Spleen (tissue), 11 donors: ENCODE measurements at regions not wholly inside any gene's neighbourhood (a gene's known extent, or its start where the extent isn't known, plus 50 kb on each side); places are given as distances from the start of the nearest gene placed in this dataset.

Source experiments
- DNase-seq: peaks from one replicate; pipeline ENCODE4 v3.0.0-alpha.2; 2020
- H3K27ac ChIP-seq, 8 donors: fragments of 200-600 bp; sonication (generic) in 7 of 8; 1 replicate in 4 of 8; 2 replicates in 4 of 8; pipeline versions ENCODE4 v1.5.0 to v1.8.0; 2016 to 2021; ENCODE audit warnings: inconsistent platforms in 4 of 8, mild to moderate bottlenecking in 4 of 8, moderate library complexity in 1 of 8
- H3K27me3 ChIP-seq, 7 donors: fragments of 200-600 bp; sonication (generic) in 6 of 7; replicated peaks in 1 of 7; 1 replicate in 4 of 7; 2 replicates in 3 of 7; pipeline versions ENCODE4 v1.5.0 to v1.8.0; 2016 to 2021; ENCODE audit warnings: inconsistent platforms in 3 of 7, mild to moderate bottlenecking in 1 of 7
- H3K36me3 ChIP-seq, 6 donors: fragments of 200-600 bp; sonication (generic) in 5 of 6; 1 replicate in 4 of 6; 2 replicates in 2 of 6; pipeline versions ENCODE4 v1.5.0 to v1.8.0; 2016 to 2021; ENCODE audit warnings: inconsistent platforms in 2 of 6
- H3K4me1 ChIP-seq, 6 donors: fragments of 200-600 bp; sonication (generic) in 5 of 6; 1 replicate in 3 of 6; 2 replicates in 3 of 6; pipeline versions ENCODE4 v1.5.0 to v1.8.0; 2016 to 2021; ENCODE audit warnings: inconsistent platforms in 3 of 6
- H3K4me3 ChIP-seq, 8 donors: fragments of 200-600 bp; sonication (generic) in 7 of 8; 1 replicate in 4 of 8; 2 replicates in 4 of 8; pipeline versions ENCODE4 v1.5.0 to v1.8.0; 2016 to 2021; ENCODE audit warnings: inconsistent platforms in 4 of 8, mild to moderate bottlenecking in 4 of 8, moderate library complexity in 2 of 8
- H3K9me3 ChIP-seq, 8 donors: fragments of 200-600 bp; sonication (generic) in 7 of 8; 1 replicate in 4 of 8; 2 replicates in 4 of 8; pipeline versions ENCODE4 v1.5.0 to v1.8.0; 2016 to 2021; ENCODE audit warnings: inconsistent platforms in 4 of 8
- POLR2A ChIP-seq, 3 donors: fragments of 450-650 bp; IDR thresholded peaks; one replicate each; pipeline ENCODE4 v1.5.1; 2017; ENCODE audit warnings: antibody characterized with exemption in 3 of 3, mild to moderate bottlenecking in 1 of 3
- POLR2AphosphoS5 ChIP-seq, 3 donors: sonication (generic); formaldehyde crosslinking; IDR thresholded peaks; one replicate each; pipeline ENCODE4 v1.5.1; 2017; ENCODE audit warnings: antibody characterized with exemption in 3 of 3
- WGBS, 5 donors: extraction: QIAGEN DNeasy Blood & Tissue Kit in 3 of 5; methylation state at CpG; one replicate each; pipeline versions ENCODE4 v1.1.5 to v1.1.7; 2013 to 2018; 5-methylcytosine and 5-hydroxymethylcytosine counted together
- intact Hi-C: fragments of 100-400 bp; cut with DNase I; formaldehyde crosslinking; loops from one replicate; pipeline ENCODE4 v1.15.0; 2023; ENCODE audit warnings: low total_unique reads
- TF ChIP-seq, protein P1 (sequence below), 11 experiments: fragments of 200-600 bp in 7 of 11; fragments of 450-650 bp in 4 of 11; sonication (generic) in 4 of 11; IDR thresholded peaks in 8 of 11; conservative IDR thresholded peaks in 3 of 11; 1 replicate in 7 of 11; 2 replicates in 4 of 11; pipeline versions ENCODE4 v1.4.0 to v1.8.0; 2016 to 2021; ENCODE audit warnings: antibody characterized with exemption in 11 of 11, inconsistent platforms in 4 of 11, mild to moderate bottlenecking in 1 of 11
- donor health status: healthy with polysubstance abuse.
- donor health status: DM: no; HTN: no; CAD: no; lungs with moderate emphysema.
- donor health status: DM: no; HTN: no; CAD: no.
- donor health status: Bipolar disorder and iron deficiency.
- donor health status: healthy.
- donor health status: DM: no; HTN: no; CAD: no.
- donor health status: DM: yes; HTN: yes; CAD: no.

DNA sequence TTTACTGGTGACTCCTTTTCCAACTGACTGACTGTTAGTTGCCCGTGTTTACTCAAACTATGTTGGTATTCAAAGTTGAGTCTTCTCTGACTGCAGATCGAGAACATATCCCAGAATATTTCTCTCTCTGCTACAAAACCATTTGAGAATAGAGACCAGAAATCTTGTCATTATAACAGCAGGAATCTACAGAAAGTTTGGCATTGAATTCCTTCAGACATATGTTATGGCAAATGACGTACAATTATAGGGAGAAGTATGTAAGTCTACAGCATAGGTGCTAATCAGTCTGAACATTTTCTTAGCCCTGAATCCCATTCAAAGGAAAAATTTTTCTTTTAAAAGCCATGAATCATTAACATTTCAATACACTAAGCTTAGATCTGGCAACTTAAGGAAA, 239.8 kb upstream of the SOX9 start:
- intact Hi-C loops: no loop called here
- Histone ChIP-seq H3K9me3 (no peaks in the 10 kb centered on the region), H3K27me3 (no peaks in the 10 kb centered on the region), H3K4me1 (no peaks in the 10 kb centered on the region), H3K27ac (no peak overlapping the region), H3K4me3 (no peak overlapping the region), H3K36me3 (no peaks in the 10 kb centered on the region)
- DNase-seq: no peak
- WGBS, 5 donors: 52 to 77% (median 55%) methylated on average over 3 of the region's 3 CpGs
- no peak for TF ChIP-seq POLR2AphosphoS5 (IDR thresholded peaks at IDR 0.05)
- TF ChIP-seq POLR2A (IDR thresholded peaks at IDR 0.05): no peak
- TF ChIP-seq, protein P1, sequence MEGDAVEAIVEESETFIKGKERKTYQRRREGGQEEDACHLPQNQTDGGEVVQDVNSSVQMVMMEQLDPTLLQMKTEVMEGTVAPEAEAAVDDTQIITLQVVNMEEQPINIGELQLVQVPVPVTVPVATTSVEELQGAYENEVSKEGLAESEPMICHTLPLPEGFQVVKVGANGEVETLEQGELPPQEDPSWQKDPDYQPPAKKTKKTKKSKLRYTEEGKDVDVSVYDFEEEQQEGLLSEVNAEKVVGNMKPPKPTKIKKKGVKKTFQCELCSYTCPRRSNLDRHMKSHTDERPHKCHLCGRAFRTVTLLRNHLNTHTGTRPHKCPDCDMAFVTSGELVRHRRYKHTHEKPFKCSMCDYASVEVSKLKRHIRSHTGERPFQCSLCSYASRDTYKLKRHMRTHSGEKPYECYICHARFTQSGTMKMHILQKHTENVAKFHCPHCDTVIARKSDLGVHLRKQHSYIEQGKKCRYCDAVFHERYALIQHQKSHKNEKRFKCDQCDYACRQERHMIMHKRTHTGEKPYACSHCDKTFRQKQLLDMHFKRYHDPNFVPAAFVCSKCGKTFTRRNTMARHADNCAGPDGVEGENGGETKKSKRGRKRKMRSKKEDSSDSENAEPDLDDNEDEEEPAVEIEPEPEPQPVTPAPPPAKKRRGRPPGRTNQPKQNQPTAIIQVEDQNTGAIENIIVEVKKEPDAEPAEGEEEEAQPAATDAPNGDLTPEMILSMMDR (IDR thresholded peaks at IDR 0.05 in 8 of 11, conservative IDR thresholded peaks at IDR 0.05 in 3 of 11): no peak

DNA sequence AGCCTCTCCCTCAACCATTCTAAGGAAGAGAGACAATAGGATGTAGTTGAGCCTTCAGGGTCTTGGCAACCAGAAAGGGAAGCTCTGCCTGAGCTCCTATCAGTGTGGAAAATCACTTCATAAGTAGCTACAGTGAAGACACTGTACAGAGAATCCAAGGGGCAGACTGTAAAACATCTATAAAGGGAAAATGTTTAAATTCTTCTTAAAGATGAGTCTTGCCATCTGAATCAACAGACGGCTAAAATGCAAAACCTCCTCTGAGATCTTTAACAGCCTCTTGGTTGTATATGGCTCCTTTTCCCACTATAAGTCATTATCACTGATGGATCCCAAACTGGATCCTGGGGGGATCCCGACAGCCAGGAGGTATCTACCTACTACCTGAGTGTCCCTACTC, 239.2 kb upstream of the SOX9 start:
- no peak for DNase-seq
- TF ChIP-seq, protein P1 (IDR thresholded peaks at IDR 0.05 in 8 of 11, conservative IDR thresholded peaks at IDR 0.05 in 3 of 11): no peak
- no peak for TF ChIP-seq POLR2A (IDR thresholded peaks at IDR 0.05)
- TF ChIP-seq POLR2AphosphoS5 (IDR thresholded peaks at IDR 0.05): no peak
- 74 to 90% (median 76%) methylated on average over 2 of the region's 2 CpGs for WGBS, 5 donors
- Histone ChIP-seq H3K4me3 (no peak overlapping the region), H3K4me1 (no peaks in the 10 kb centered on the region), H3K27me3 (no peaks in the 10 kb centered on the region), H3K27ac (no peak overlapping the region), H3K9me3 (no peaks in the 10 kb centered on the region), H3K36me3 (no peaks in the 10 kb centered on the region)
- intact Hi-C loops: no loop called here

DNA sequence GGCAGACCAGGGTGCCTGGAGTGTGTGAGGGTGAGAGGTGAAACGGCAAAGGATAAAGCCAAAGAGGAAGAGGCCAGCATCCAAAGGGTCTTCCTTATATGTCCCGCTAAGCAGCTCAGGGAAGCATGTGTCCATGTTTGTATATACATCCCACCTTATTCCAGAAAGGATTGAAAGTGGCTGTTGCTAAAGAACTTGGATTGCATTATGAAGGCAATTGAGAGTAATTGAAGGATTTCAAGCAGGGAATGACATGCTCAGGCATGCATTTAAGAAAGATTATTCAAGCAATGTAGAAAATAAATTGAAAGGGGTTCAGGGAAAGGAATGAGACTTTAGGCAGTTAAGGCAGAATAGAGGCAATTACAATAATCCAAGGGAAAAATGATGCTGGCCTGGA, 237.6 kb upstream of the SOX9 start:
- WGBS, 5 donors: 73 to 92% (median 78%) methylated on average over 2 of the region's 2 CpGs
- TF ChIP-seq POLR2A (IDR thresholded peaks at IDR 0.05): no peak
- TF ChIP-seq, protein P1 (IDR thresholded peaks at IDR 0.05 in 8 of 11, conservative IDR thresholded peaks at IDR 0.05 in 3 of 11): no peak
- TF ChIP-seq POLR2AphosphoS5 (IDR thresholded peaks at IDR 0.05): no peak
- intact Hi-C loops: no loop called here
- H3K9me3 ChIP-seq: no peaks in the 10 kb centered on the region
- H3K27ac ChIP-seq: no peak overlapping the region
- H3K4me1 ChIP-seq: no peaks in the 10 kb centered on the region
- no peaks in the 10 kb centered on the region for H3K27me3 ChIP-seq
- no peaks in the 10 kb centered on the region for H3K36me3 ChIP-seq
- no peak overlapping the region for H3K4me3 ChIP-seq
- DNase-seq: no peak

DNA sequence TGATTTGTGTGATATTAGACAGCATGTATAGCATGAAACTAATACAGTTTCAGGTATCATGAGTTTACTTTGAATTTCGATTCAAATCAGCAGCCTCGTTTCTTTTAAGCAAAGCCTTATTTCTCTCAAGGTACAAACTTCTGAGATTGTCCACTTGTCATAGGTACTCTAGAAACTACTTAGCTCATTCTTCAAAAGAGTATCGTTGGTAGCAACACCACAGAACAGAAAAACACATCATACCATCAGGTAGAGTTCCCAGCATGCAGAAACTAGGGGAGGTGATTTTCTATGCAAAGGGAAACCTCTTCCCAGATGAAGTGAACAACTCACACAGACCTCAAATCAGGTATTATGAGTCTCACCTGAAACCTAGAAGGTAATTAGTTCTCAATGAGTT, 237.0 kb upstream of the SOX9 start:
- 66 to 87% (median 76%) methylated on average over 3 of the region's 3 CpGs for WGBS, 5 donors
- no peak overlapping the region for H3K4me3 ChIP-seq
- H3K4me1 ChIP-seq: no peaks in the 10 kb centered on the region
- TF ChIP-seq POLR2A (IDR thresholded peaks at IDR 0.05): no peak
- TF ChIP-seq POLR2AphosphoS5 (IDR thresholded peaks at IDR 0.05): no peak
- TF ChIP-seq, protein P1 (IDR thresholded peaks at IDR 0.05 in 8 of 11, conservative IDR thresholded peaks at IDR 0.05 in 3 of 11): no peak
- H3K9me3 ChIP-seq: no peaks in the 10 kb centered on the region
- no peak for DNase-seq
- intact Hi-C loops: no loop called here
- H3K27me3 ChIP-seq: no peaks in the 10 kb centered on the region
- no peaks in the 10 kb centered on the region for H3K36me3 ChIP-seq
- H3K27ac ChIP-seq: no peak overlapping the region
